ENCODE measurements at regions not wholly inside any gene's neighbourhood (a gene's known extent, or its start where the extent isn't known, plus 50 kb on each side); places are given as distances from the start of the nearest gene placed in this dataset.

GRCh38 chr13:74227476-74228158 is 93.4 kb upstream of the KLF12 start (continued):
- TF ChIP-seq HDAC2 (CRISPR knock-in tag; IDR thresholded peaks at IDR 0.05) = no peak
- TF ChIP-seq ZNF121 (CRISPR knock-in tag; IDR thresholded peaks at IDR 0.05) = no peak
- TF ChIP-seq ZFP62 (CRISPR knock-in tag; IDR thresholded peaks at IDR 0.05) = no peak
- TF ChIP-seq PLRG1 (conservative IDR thresholded peaks at IDR 0.05) = no peak
- TF ChIP-seq YY1 (IDR thresholded peaks at IDR 0.05; ENCODE audit: insufficient read depth, insufficient replicate concordance, low read depth, low read length) = peak; percentile 56
- 0 out of 2 replicates have a peak, but pooled peaks have one; percentile 19 for TF ChIP-seq FOXK1 (CRISPR knock-in tag; IDR thresholded peaks at IDR 0.05; ENCODE audit: borderline replicate concordance, low read depth)
- TF ChIP-seq SAP130 (CRISPR knock-in tag; IDR thresholded peaks at IDR 0.05; ENCODE audit: low read depth) = 0 out of 2 replicates have a peak, but pooled peaks have one; percentile 22
- no peak for TF ChIP-seq ZNF205 (CRISPR knock-in tag; IDR thresholded peaks at IDR 0.05)
- TF ChIP-seq HNF1A (IDR thresholded peaks at IDR 0.05; ENCODE audit: low read depth) = peak; percentile 96
- peak; percentile 90; the same call in 1 of the 2 replicates for TF ChIP-seq HNF1A (CRISPR knock-in tag; IDR thresholded peaks at IDR 0.05; ENCODE audit: borderline replicate concordance)
- TF ChIP-seq ARID5B (CRISPR knock-in tag; IDR thresholded peaks at IDR 0.05) = peak; percentile 46
- peak; percentile 66 for TF ChIP-seq GATAD2A (CRISPR knock-in tag; IDR thresholded peaks at IDR 0.05)
- TF ChIP-seq RORA (CRISPR knock-in tag; IDR thresholded peaks at IDR 0.05) = no peak
- TF ChIP-seq AGO1 (IDR thresholded peaks at IDR 0.05; ENCODE audit: low read depth, low read length, poor library complexity, severe bottlenecking) = no peak
- peak; percentile 44 for TF ChIP-seq NCOA2 (CRISPR knock-in tag; IDR thresholded peaks at IDR 0.05)
- TF ChIP-seq CREM (IDR thresholded peaks at IDR 0.05) = peak; percentile 29; the same call in 1 of the 2 replicates
- TF ChIP-seq CREM (CRISPR knock-in tag; IDR thresholded peaks at IDR 0.05) = no peak
- no peak for TF ChIP-seq MLXIP (CRISPR knock-in tag; IDR thresholded peaks at IDR 0.05; ENCODE audit: borderline replicate concordance)
- no peak; the same call in 1 of the 2 replicates for TF ChIP-seq HMG20A (CRISPR knock-in tag; IDR thresholded peaks at IDR 0.05; ENCODE audit: borderline replicate concordance)
- TF ChIP-seq HNF4G (IDR thresholded peaks at IDR 0.05; ENCODE audit: borderline replicate concordance, low read depth, low read length) = peak; percentile 53; the same call in 1 of the 2 replicates
- no peak for TF ChIP-seq HNF4G (CRISPR knock-in tag; IDR thresholded peaks at IDR 0.05; ENCODE audit: borderline replicate concordance, low read depth)
